ENCODE measurements at regions not wholly inside any gene's neighbourhood (a gene's known extent, or its start where the extent isn't known, plus 50 kb on each side); places are given as distances from the start of the nearest gene placed in this dataset.

DNA sequence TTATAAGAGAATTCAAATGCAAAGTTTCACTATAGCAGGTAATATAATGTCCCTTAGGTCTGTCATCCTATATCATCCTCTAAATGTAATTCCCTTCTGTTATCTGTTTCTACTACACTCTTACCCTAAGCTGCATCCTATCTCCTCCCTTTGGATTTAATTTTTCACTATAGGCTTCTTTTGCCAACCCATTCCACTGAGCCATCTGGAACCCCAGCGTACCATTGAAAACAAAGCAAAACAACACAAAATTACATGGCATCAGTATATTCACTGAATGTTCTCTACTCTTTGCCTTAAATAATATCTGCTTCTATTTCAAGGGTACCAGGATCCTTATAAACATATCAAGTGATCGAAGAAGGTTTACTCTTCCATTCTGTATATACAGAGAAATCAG is 1530.2 kb upstream of the LRRTM3 start:
- no peaks in the 10 kb centered on the region for H3K9me3 ChIP-seq (ENCODE audit: control extremely low read depth in 1 of 3, control insufficient read depth in 2 of 3, insufficient read depth in 1 of 3, low read length in 2 of 3)
- H3K36me3 ChIP-seq (replicated peaks in 1 of 2; ENCODE audit: control extremely low read depth in 1 of 2, control insufficient read depth in 1 of 2, extremely low read depth in 1 of 2, insufficient read depth in 2 of 2, low read length in 1 of 2): no peaks in the 10 kb centered on the region
- no peak overlapping the region for H2AFZ ChIP-seq (ENCODE audit: insufficient read depth, low read depth, low read length, poor library complexity, severe bottlenecking)
- Mint-ChIP-seq H3K4me3 (no peak overlapping the region), H3K27ac (no peak overlapping the region), H3K9me3 (ENCODE audit: insufficient read depth) (peaks cover 3% of the 10 kb centered on the region), H3K4me1 (no peaks in the 10 kb centered on the region), H3K27me3 (no peaks in the 10 kb centered on the region)
- CTCF ChIA-PET: no interaction called here
- no peaks in the 10 kb centered on the region for H3K4me1 ChIP-seq (ENCODE audit: control insufficient read depth in 2 of 2, insufficient read depth in 2 of 2, low read length in 2 of 2)
- no peak overlapping the region for H3K27ac ChIP-seq (ENCODE audit: low read length in 2 of 2)
- no peaks in the 10 kb centered on the region for H3K27me3 ChIP-seq (replicated peaks in 1 of 4; ENCODE audit: control extremely low read depth in 1 of 4, control insufficient read depth in 3 of 4, insufficient read depth in 4 of 4, low read length in 3 of 4)
- no peaks in the 10 kb centered on the region for H4K20me1 ChIP-seq (ENCODE audit: control insufficient read depth, insufficient read depth, low read length, poor library complexity, severe bottlenecking)
- TF ChIP-seq, protein P1, sequence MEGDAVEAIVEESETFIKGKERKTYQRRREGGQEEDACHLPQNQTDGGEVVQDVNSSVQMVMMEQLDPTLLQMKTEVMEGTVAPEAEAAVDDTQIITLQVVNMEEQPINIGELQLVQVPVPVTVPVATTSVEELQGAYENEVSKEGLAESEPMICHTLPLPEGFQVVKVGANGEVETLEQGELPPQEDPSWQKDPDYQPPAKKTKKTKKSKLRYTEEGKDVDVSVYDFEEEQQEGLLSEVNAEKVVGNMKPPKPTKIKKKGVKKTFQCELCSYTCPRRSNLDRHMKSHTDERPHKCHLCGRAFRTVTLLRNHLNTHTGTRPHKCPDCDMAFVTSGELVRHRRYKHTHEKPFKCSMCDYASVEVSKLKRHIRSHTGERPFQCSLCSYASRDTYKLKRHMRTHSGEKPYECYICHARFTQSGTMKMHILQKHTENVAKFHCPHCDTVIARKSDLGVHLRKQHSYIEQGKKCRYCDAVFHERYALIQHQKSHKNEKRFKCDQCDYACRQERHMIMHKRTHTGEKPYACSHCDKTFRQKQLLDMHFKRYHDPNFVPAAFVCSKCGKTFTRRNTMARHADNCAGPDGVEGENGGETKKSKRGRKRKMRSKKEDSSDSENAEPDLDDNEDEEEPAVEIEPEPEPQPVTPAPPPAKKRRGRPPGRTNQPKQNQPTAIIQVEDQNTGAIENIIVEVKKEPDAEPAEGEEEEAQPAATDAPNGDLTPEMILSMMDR (IDR thresholded peaks at IDR 0.05): no peak
- no peak for TF ChIP-seq EZH2 (IDR thresholded peaks at IDR 0.05; ENCODE audit: borderline replicate concordance, insufficient read depth, low read depth, low read length, poor library complexity, severe bottlenecking)
- ATAC-seq (ENCODE audit: low read depth) (no peak), DNase-seq (no peak)
- H3K4me2 ChIP-seq (replicated peaks; ENCODE audit: low read depth, low read length, poor library complexity, severe bottlenecking): no peak overlapping the region
- H3K9ac ChIP-seq (ENCODE audit: low read length): no peak overlapping the region
- POLR2A ChIA-PET: no interaction called here
- H3K4me3 ChIP-seq (ENCODE audit: control extremely low read depth in 1 of 5, extremely low read depth in 1 of 5, insufficient read depth in 1 of 5, low read depth in 2 of 5, low read length in 4 of 5): no peak overlapping the region
- intact Hi-C loops (cut with micrococcal nuclease): no loop called here
- WGBS (ENCODE audit: insufficient coverage): 43% methylated on average over 1 of the region's 2 CpGs
- no peaks in the 10 kb centered on the region for H3K79me2 ChIP-seq (ENCODE audit: control insufficient read depth, insufficient read depth, low read length)

DNA sequence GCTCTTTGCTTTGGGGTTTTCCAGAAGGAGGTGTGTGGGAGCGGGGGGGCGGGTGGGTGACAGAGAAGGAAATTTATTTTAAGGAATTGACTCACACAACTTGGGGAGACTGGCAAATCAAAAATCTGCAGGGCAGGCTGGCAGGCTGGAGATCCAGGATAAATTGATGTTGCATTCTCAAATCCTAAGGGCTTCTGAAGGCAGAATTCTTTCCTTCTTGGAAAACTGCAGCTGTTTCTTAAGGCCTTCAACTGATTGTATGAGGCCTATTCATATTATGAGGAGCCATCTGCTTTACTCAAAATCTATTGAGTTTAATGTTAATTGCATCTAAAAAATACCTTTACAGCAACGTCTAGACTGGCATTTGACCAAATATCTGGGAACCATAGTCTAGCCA is 1528.8 kb upstream of the LRRTM3 start:
- Histone ChIP-seq H3K9me3 (ENCODE audit: control extremely low read depth in 1 of 3, control insufficient read depth in 2 of 3, insufficient read depth in 1 of 3, low read length in 2 of 3) (no peaks in the 10 kb centered on the region), H3K4me1 (ENCODE audit: control insufficient read depth in 2 of 2, insufficient read depth in 2 of 2, low read length in 2 of 2) (no peaks in the 10 kb centered on the region), H2AFZ (ENCODE audit: insufficient read depth, low read depth, low read length, poor library complexity, severe bottlenecking) (no peak overlapping the region), H3K9ac (ENCODE audit: low read length) (no peak overlapping the region), H4K20me1 (ENCODE audit: control insufficient read depth, insufficient read depth, low read length, poor library complexity, severe bottlenecking) (no peaks in the 10 kb centered on the region), H3K27ac (ENCODE audit: low read length in 2 of 2) (no peak overlapping the region), H3K4me3 (ENCODE audit: control extremely low read depth in 1 of 5, extremely low read depth in 1 of 5, insufficient read depth in 1 of 5, low read depth in 2 of 5, low read length in 4 of 5) (no peak overlapping the region), H3K4me2 (replicated peaks; ENCODE audit: low read depth, low read length, poor library complexity, severe bottlenecking) (no peak overlapping the region), H3K79me2 (ENCODE audit: control insufficient read depth, insufficient read depth, low read length) (no peaks in the 10 kb centered on the region), H3K27me3 (replicated peaks in 1 of 4; ENCODE audit: control extremely low read depth in 1 of 4, control insufficient read depth in 3 of 4, insufficient read depth in 4 of 4, low read length in 3 of 4) (no peaks in the 10 kb centered on the region), H3K36me3 (replicated peaks in 1 of 2; ENCODE audit: control extremely low read depth in 1 of 2, control insufficient read depth in 1 of 2, extremely low read depth in 1 of 2, insufficient read depth in 2 of 2, low read length in 1 of 2) (no peaks in the 10 kb centered on the region)
- H3K4me3 Mint-ChIP-seq: no peak overlapping the region
- intact Hi-C loops (cut with micrococcal nuclease): no loop called here
- ChIA-PET POLR2A (no interaction called here), CTCF (no interaction called here)
- DNase-seq (no peak), ATAC-seq (ENCODE audit: low read depth) (no peak)
- H3K4me1 Mint-ChIP-seq: no peaks in the 10 kb centered on the region
- WGBS (ENCODE audit: insufficient coverage): no CpG with 5 or more reads among the region's 3 CpGs
- no peak overlapping the region for H3K27ac Mint-ChIP-seq
- H3K9me3 Mint-ChIP-seq (ENCODE audit: insufficient read depth): peaks cover 7% of the 10 kb centered on the region
- H3K27me3 Mint-ChIP-seq: no peaks in the 10 kb centered on the region
- TF ChIP-seq, protein P1 (IDR thresholded peaks at IDR 0.05): no peak
- no peak for TF ChIP-seq EZH2 (IDR thresholded peaks at IDR 0.05; ENCODE audit: borderline replicate concordance, insufficient read depth, low read depth, low read length, poor library complexity, severe bottlenecking)

Data from B cell (primary cell).